ENCODE measurements at regions not wholly inside any gene's neighbourhood (a gene's known extent, or its start where the extent isn't known, plus 50 kb on each side); places are given as distances from the start of the nearest gene placed in this dataset.

DNA sequence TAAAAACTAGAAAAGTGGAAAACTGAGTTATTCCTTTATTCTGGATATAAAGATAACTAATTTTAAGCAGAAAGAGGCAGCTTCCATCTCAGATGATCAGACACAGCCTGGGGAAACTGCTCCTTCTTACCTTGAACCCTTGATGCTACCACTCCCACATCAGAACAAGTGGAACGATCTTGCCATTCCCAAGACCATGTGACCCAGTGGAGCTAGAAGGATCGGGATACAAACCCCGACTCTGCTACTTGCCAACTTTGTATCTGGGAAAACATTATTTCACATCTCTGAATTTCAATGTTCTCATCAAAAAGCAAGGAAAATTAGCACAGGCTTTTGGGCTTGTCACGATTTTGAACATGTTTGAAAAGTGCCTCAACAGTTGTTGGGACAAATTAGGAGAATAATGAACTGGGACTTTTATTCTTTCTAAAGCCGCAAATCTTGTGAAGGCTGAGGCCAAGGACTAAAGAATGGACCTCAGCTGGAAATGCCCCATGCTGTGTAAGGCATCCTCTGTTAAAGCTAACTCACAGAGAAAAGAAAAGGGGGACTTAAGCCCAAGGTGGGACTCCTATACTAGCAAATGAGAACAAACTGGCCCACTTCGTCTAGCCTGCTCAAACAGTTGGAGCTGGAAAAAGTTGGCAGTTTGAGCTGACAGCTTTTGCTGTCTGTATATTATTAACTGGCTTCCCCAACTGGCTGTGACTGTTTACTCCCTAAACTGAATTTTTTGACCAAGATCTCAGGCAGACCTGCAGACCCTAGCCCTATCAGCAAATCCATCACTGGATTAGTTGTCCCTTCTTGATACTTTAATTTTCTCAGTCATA lies 552.3 kb downstream of the EFNA5 start:
- TF ChIP-seq MXI1 (IDR thresholded peaks at IDR 0.05; ENCODE audit: borderline replicate concordance, low read depth, low read length), result no peak
- TF ChIP-seq CTCF (conservative IDR thresholded peaks at IDR 0.05; ENCODE audit: low read depth, low read length), result no peak
- no peak for TF ChIP-seq MAFK (IDR thresholded peaks at IDR 0.05; ENCODE audit: low read depth, low read length)
- no peak for TF ChIP-seq NFE2L2 (IDR thresholded peaks at IDR 0.05; ENCODE audit: low read depth, low read length)
- TF ChIP-seq MAZ (IDR thresholded peaks at IDR 0.05; ENCODE audit: borderline replicate concordance, low read depth, low read length), result no peak
- no peak for TF ChIP-seq SMC3 (IDR thresholded peaks at IDR 0.05; ENCODE audit: low read depth, low read length)
- TF ChIP-seq, protein P1, sequence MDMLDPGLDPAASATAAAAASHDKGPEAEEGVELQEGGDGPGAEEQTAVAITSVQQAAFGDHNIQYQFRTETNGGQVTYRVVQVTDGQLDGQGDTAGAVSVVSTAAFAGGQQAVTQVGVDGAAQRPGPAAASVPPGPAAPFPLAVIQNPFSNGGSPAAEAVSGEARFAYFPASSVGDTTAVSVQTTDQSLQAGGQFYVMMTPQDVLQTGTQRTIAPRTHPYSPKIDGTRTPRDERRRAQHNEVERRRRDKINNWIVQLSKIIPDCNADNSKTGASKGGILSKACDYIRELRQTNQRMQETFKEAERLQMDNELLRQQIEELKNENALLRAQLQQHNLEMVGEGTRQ (IDR thresholded peaks at IDR 0.05; ENCODE audit: low read depth, low read length), result no peak

Measured in IMR-90 (cell line).